Kasumi-1 (cell line): ENCODE measurements at regions not wholly inside any gene's neighbourhood (a gene's known extent, or its start where the extent isn't known, plus 50 kb on each side); places are given as distances from the start of the nearest gene placed in this dataset.
"Not testable (repeated sequence)": the region's sequence is repeated elsewhere in the genome, so short reads cannot be mapped to it uniquely, and the experiment has no call there.

Source experiments
- DNase-seq, 2 experiments: peaks; one replicate each; lab custom pipeline; 2025; lab: John Stamatoyannopoulos, UW

GRCh38 chr6:144688713-144689112 lies 403.6 kb downstream of the UTRN start:
- no peak for DNase-seq

DNA sequence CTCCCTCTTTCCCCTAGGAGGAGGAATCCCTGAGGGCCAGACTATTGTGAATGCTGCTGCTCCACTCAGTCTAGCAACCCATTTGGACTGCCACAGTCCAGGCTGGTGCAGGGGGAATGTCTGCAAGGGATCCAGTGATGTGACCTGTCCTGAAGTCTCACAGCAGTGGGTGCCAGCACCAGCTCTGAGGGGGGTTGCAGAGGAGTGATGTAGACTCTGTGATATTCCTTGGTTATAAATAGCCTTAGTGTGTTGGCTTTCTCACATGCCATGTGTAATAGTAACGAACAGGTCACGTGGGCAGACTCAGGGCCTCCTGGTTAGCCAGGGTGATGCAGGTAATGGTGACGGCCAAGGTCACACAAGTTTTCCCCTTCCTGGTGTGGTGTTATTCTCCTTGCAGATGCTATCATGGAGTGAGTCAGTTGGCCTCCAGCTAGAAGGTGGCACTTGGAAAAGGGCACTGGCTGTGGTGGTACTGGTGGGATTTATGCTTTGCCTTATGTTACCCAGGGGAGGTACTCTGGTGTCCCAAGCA lies 404.4 kb downstream of the UTRN start:
- DNase-seq: no peak

- DNase-seq: no peak
Measured at GRCh38 chr6:144690133-144690532, 405.0 kb downstream of the UTRN start.

DNA sequence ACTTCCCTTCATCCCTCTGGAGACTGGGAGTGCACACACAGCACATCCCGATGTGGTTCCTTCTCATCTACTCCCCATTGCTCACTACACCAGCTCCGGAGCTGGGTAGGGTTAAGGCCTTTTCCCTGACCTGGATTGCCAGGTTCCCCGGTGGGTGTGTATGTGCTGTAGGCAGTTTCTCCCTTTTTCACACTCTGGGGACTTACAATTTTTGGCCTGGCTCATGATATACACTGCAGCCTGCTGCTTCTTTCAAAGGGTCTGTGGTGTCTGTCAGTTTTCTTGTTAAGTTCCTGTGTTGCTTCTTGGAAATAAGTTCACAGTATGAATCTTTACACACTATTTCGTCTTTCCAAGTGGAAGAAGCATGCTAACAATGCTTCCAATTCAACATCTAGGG lies 405.5 kb downstream of the UTRN start:
- DNase-seq: no peak

GRCh38 chr6:144692050-144692449 lies 406.9 kb downstream of the UTRN start:
- DNase-seq: not testable (repeated sequence)

DNA sequence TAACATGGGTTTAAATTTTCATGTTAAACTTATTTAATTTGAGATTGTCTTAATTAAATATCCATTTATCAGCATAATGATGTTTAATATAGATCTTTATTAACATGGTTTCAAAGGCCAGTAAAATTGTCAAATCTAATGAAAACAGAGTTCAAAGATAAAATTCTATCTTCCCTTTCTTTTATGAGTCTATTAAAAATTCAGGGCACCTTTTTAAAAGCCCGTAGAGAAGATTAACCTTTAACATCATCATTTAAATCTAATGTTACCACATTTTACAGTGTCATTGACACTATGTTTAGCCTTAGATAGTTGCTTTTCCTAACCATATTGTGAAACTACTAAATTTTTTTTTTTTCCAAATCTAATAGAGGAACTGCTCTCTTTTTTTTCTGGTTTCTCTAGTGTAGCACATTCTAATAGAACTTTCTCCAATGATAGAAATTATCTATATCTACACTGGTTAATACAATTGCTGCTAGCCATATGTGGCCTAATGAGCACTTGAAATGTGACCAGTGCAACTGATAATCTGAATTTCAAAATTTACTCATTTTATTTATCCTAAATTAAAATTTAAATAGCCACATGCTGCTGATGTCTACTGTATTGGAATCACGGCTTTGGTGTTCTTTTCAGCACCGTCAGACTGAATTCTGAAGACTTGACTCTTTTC lies 410.9 kb downstream of the UTRN start:
- no peak for DNase-seq

DNA sequence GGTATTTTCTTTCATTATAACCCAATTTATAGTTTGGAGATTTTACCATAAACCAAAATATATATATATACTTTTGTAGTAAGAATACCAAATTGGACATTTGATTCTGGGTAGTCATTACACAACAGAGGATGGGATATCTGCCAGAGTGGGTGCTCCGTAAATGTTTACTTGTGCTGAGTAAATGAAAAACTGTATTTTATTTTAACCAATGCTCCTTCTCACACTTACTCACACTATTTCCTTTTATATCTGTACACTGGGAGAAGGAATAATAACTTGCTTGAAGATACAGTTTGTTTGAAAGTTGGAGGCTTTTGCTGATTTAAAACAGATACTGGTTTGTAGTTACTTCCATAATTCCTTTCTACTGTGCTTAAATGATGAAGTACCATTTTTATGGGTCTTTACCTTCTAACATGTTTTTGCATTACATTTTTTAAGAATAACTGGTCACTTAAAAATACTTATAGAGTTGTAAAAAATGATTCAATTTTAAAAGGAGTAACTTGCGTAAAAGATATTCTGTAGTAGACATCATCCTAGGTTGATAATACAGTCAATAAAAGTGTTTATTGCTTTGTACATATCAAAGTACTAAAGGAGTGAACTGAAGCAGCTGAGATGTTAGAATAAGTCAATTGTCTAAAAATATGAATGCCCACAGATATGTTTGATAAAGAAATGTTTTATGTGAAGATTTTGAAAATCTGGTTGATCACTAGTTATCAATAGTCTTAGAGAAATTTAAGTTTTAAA lies 411.7 kb downstream of the UTRN start:
- no peak for DNase-seq

- DNase-seq: no peak
Measured at GRCh38 chr6:144697369-144697760, 412.2 kb downstream of the UTRN start.

DNA sequence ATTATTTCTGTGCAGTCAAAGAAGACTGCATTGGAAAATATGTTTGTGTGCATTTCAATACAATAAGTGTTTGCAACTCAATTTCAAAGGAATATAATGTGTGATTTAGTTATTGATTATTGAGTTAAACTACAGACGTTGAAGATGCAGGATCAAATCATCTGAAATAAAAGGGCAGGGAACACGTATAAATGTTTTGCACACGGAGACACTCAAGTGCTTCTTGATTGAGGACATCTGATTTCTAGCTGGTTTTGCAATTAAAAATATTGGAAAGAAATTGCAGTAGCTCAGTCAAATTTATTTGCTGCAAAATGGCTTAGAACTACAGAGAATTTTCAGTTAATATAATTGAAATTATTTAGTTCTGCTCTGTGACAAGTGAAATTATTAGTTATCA lies 412.7 kb downstream of the UTRN start:
- DNase-seq: no peak

DNA sequence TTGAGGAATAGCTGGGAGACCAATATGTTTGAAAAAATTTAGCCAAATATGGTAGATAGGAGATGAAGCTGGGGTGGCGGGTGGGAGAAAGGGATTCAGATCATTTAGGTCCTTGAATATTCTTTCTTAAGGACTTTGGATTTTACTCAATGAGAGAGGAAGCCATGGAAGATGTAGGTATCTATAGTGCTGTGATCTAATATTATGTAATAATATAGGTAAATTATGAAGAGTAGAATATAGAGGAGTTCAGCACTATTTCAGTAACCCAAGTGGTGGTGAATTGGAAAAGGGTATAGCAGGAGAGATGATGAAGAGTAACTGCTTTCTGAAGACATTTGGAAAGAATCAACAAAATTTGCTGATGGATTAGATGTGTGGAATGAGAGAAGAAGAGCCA lies 417.6 kb downstream of the UTRN start:
- DNase-seq: no peak

DNA sequence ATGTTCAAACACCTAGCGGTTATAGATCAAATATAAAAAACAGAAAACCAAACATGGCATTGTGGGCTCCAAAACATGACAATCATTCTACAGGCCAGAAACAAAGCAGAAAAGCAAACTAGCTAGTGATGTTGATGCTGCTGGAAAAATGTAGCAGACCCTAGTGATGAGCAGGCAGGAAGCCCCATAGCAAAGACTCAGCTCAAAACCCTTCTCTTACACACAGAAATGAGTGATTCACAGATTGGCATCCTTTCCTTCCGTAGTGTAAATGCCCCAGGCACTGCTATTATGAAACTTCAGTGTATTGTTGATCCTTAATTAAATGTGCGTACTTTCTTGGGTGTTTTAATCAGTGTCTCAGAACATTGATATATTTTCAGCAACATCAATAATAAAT lies 425.1 kb downstream of the UTRN start:
- DNase-seq: no peak

DNA sequence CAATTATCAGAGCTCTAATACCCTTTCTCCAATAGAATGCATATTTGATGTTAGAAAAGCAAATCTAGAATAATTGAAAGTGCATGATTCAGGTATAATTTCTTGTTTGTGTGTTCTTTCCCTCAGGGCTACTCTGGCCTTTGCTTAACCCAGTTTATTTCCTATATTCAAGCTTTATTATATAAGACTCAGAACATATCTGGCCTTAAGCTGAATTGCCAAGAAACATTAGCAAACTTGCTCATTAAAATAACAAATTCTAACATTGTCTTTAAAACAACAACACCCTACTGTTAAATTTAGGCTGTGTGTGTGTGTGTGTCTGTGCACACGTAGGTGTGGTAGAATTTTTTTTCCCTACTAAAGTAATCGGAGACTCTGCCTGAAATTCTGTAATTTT lies 426.5 kb downstream of the UTRN start:
- DNase-seq: no peak

GRCh38 chr6:144712541-144712940 lies 427.4 kb downstream of the UTRN start:
- DNase-seq: no peak

GRCh38 chr6:144714021-144714712 lies 429.0 kb downstream of the UTRN start:
- no peak for DNase-seq

- DNase-seq: no peak
Measured at GRCh38 chr6:144715344-144715743, 430.2 kb downstream of the UTRN start.

DNA sequence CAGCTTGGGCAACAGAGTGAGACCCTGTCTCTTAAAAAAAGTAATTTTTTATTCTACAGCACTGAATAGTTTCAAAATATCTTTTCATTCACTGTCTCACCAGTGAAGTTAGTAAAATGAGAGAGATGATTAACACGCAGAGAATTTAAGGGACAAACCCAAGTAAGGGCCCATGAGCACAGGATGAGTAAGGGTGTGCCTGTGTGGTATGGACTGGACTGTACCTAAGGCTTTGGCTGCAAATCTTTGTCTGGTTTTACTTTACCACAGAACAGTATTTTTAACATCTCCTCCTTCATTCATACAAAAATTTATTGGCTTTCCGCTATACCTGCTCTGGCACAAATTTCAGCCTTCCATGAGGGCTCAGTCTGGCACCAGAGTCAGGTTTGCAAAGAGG lies 433.3 kb downstream of the UTRN start:
- no peak for DNase-seq

GRCh38 chr6:144721232-144721631 lies 436.1 kb downstream of the UTRN start:
- DNase-seq: no peak

GRCh38 chr6:144722154-144722737 lies 437.1 kb downstream of the UTRN start:
- no peak for DNase-seq

DNA sequence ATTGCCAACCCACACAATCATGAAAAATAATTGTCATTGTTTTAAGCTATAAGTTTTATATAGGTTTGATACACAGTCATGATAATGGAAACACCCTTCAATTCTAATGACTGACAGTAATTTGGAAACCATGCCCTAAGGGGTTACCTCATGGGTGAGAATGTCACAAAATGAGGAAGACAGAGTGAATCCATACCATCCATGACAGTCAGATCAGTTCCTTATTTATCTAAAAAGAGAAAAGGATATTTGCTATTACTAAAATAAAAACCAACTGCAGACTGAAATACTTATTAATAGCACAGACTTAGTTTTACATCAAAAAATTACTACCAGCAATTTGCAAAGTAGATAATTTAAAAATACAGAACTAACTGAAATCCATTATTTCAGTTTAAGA lies 437.8 kb downstream of the UTRN start:
- DNase-seq: peak in 1 of 2 experiments; percentile 9

GRCh38 chr6:144723431-144723830 lies 438.3 kb downstream of the UTRN start:
- DNase-seq: no peak

GRCh38 chr6:144724818-144725217 lies 439.7 kb downstream of the UTRN start:
- DNase-seq: no peak

DNA sequence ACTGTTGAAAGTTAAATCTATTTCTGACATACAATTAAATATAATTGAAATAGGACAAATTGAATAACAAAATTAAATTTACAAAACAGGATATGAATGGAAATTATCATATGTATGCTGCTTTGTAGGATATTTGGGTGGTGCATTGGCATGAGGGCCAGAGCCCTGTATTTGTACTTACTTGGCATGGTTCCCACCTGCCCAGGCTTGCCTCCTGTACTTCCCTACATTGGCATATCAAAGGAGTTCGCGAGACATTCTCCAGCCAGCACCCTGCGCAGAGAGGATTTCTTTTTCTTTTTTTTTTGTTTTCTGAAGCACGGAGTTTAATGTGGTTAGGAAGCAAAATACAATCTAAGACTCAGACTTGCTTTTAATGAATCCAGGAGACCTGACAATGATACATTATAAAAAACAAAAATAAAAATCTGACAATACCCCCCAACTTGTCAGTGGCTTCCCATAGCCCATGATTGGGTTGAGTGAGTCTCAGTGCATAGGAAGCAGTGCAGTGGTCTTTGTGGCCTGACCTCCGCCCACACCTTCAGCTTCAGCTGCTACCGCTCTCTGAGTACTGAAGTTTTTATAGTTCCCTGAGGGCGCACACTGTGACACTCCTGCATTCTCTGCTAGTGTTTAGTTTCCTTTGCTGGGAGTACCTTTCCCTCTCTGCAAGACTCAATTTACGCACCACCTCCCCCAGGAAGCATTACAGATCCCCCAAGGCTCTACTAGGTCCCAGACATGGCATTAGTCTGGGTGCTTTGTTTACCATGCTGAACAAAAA lies 440.8 kb downstream of the UTRN start:
- DNase-seq: no peak
